Aorta (tissue), 5 donors: ENCODE measurements at regions not wholly inside any gene's neighbourhood (a gene's known extent, or its start where the extent isn't known, plus 50 kb on each side); places are given as distances from the start of the nearest gene placed in this dataset.
A peak's percentile ranks its signal among the peaks of the same experiment; 100 is the strongest.

Experiments
- ATAC-seq: fragments of 200-7000 bp; cut with Tn5 transposase; one replicate; pipeline ENCODE4 v1.9.1; 2022; ENCODE audit warnings: moderate library complexity; ENCODE audit not compliant: low FRiP score
- DNase-seq, 2 donors: peaks; one replicate each; pipeline ENCODE4 v3.0.0-alpha.2; 2020
- H3K27ac ChIP-seq, 2 donors: one replicate each; pipeline ENCODE4 v1.5.1; 2013; ENCODE audit warnings: low read length in 2 of 2, mild to moderate bottlenecking in 2 of 2, moderate library complexity in 2 of 2, control low read depth in 1 of 2, inconsistent platforms in 1 of 2, low read depth in 1 of 2
- H3K27me3 ChIP-seq, 2 donors: one replicate each; pipeline ENCODE4 v1.6.1; 2013; ENCODE audit warnings: control low read depth in 1 of 2, low read length in 1 of 2, mild to moderate bottlenecking in 1 of 2, moderate library complexity in 1 of 2; ENCODE audit not compliant: insufficient read depth in 2 of 2, control insufficient read depth in 1 of 2
- H3K36me3 ChIP-seq, 2 donors: one replicate each; pipeline ENCODE4 v1.6.1; 2013; ENCODE audit warnings: control low read depth in 1 of 2, low read length in 1 of 2, mild to moderate bottlenecking in 1 of 2; ENCODE audit not compliant: insufficient read depth in 2 of 2, control insufficient read depth in 1 of 2
- H3K4me1 ChIP-seq, 2 donors: one replicate each; pipeline ENCODE4 v1.6.1; 2013; ENCODE audit warnings: low read length in 2 of 2, control low read depth in 1 of 2, mild to moderate bottlenecking in 1 of 2, moderate library complexity in 1 of 2; ENCODE audit not compliant: insufficient read depth in 2 of 2, control insufficient read depth in 1 of 2
- H3K4me3 ChIP-seq, 2 donors: one replicate each; pipeline ENCODE4 v1.5.1; 2013; ENCODE audit warnings: low read length in 2 of 2, control low read depth in 1 of 2, mild to moderate bottlenecking in 1 of 2
- H3K9me3 ChIP-seq: one replicate; pipeline ENCODE4 v1.6.1; 2013; ENCODE audit warnings: mild to moderate bottlenecking, low read length; ENCODE audit not compliant: control insufficient read depth
- whole genome bisulfite sequencing, 2 donors: extraction: QIAGEN DNeasy Blood & Tissue Kit; methylation state at CpG; one replicate each; pipeline ENCODE4 v1.1.7; 2013; 5-methylcytosine and 5-hydroxymethylcytosine counted together
- intact Hi-C, 2 donors: fragments of 100-400 bp; cut with DNase I; formaldehyde crosslinking; loops; one replicate each; pipeline versions ENCODE4 v1.14.2 to v1.15.0; 2022
- donor health status: healthy with polysubstance abuse.
- donor health status: Bipolar disorder and iron deficiency.
- donor health status: DM: no; HTN: no; CAD: no.
- donor health status: DM: no; HTN: no; CAD: no.
- donor health status: DM: yes; HTN: yes; CAD: no.

DNA sequence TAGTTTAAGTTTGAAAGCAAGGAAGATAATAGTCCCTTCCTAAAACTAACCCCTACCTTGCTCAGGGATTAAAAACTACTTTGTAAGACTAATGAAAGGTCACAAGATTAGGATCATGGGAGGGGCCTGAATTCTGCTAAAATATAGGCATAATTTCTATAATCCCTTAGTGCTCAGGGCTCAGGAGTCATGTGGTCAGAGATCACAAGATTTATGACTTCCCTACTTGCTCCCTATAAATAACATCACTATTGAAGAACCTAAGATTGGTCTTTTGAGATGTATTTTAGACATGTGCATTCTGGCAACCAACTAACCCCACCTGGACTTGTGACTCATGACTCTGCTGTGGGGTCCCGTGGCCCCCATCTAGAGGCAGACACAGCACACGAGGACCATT is 81.1 kb downstream of the STMND1 start:
- intact Hi-C loops, result no loop called here
- no peak for ATAC-seq

DNA sequence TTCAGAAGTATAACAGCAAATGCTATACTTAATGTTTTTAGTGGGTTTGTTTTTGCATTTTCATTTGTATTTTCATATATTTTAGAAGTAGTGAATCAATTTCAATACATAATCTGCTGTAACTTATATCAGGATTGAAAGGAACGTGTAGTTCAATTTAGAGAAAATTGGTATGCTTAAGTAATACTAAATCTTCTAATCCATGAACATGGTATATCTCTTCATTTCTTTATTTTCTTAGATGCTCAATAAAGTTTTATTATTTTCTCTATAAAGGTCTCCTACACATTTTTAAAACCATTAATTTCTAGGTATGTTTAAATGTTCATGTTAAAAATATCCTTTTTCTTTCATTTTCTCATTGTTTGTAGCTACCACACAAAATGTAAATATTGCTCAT is 85.1 kb downstream of the STMND1 start:
- DNase-seq, result no peak
- 92 to 98% methylated on average over 1 of the region's 1 CpG for WGBS, 2 donors
- no peak for ATAC-seq
- Histone ChIP-seq H3K27ac (no peak overlapping the region), H3K4me1 (no peaks in the 10 kb centered on the region), H3K9me3 (no peaks in the 10 kb centered on the region), H3K4me3 (no peak overlapping the region), H3K36me3 (no peaks in the 10 kb centered on the region), H3K27me3 (no peaks in the 10 kb centered on the region)
- intact Hi-C loops, result no loop called here

More for the DNA sequence above, 81.1 kb downstream of the STMND1 start:
- no peaks in the 10 kb centered on the region for H3K4me1 ChIP-seq
- H3K4me3 ChIP-seq, result no peak overlapping the region
- WGBS, 2 donors, result 79 to 80% methylated on average over 2 of the region's 2 CpGs
- no peak for DNase-seq
- H3K27me3 ChIP-seq, result no peaks in the 10 kb centered on the region
- H3K36me3 ChIP-seq, result no peaks in the 10 kb centered on the region
- no peaks in the 10 kb centered on the region for H3K9me3 ChIP-seq
- H3K27ac ChIP-seq, result no peak overlapping the region

DNA sequence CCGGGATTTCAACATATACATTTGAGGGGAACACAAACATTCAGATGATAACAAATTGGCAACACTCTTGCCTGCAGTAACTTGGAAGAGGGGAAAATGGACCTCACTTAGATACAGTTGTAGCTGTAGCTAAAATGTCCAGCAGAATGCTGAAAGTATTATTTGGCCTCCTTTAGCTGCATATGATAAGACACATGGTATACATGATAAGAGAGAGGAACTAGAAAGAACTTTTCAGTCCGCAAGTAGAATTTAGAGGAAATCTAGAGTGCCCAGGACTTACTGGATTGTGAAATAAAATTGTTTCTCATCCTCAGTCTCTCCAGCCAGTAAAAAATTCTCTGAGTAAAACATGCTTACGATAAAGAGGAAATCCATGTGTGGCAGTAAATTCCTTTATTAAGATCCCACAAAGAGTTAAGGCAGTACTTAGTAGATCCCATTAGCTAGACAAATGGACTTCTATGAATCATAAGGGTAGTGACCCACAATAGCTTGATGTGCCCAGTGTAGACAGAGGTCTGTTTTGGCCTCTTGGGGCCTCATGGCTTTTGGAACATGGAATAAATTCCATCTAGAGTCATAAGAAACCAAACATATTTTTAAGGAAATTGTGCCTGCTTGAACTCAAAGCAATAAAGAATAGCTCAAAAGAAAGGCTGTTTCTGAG is 87.9 kb upstream of the RBM24 start:
- Histone ChIP-seq H3K4me1 (no peaks in the 10 kb centered on the region), H3K27ac (no peak overlapping the region), H3K36me3 (no peaks in the 10 kb centered on the region), H3K9me3 (no peaks in the 10 kb centered on the region), H3K4me3 (no peak overlapping the region), H3K27me3 (no peaks in the 10 kb centered on the region)
- DNase-seq (no peak), ATAC-seq (no peak)
- intact Hi-C loops, result no loop called here
- 66 to 69% methylated on average over 3 of the region's 3 CpGs for whole genome bisulfite sequencing, 2 donors

DNA sequence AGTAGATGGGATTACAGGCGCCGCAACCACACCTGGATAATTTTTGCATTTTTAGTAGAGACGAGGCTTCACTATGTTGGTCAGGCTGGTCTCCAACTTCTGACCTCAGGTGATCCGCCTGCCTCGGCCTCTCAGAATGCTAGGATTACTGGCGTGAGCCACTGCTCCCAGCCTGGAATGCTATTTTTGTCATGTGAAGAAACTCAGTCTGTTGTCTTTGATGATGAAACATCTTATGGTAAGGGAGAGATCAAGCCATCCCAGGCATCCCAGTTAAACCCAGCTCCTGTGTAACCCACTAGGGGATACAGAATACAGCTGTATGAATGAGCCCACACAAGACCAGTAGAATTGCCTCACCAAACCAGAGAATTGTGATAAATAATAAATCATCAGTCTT is 83.6 kb upstream of the RBM24 start:
- Histone ChIP-seq H3K4me3 (no peak overlapping the region), H3K4me1 (no peaks in the 10 kb centered on the region), H3K9me3 (no peaks in the 10 kb centered on the region), H3K36me3 (no peaks in the 10 kb centered on the region), H3K27me3 (no peaks in the 10 kb centered on the region), H3K27ac (no peak overlapping the region)
- intact Hi-C loops, result no loop called here
- WGBS, 2 donors, result 94 to 97% methylated on average over 6 of the region's 6 CpGs
- DNase-seq (no peak), ATAC-seq (no peak)

DNA sequence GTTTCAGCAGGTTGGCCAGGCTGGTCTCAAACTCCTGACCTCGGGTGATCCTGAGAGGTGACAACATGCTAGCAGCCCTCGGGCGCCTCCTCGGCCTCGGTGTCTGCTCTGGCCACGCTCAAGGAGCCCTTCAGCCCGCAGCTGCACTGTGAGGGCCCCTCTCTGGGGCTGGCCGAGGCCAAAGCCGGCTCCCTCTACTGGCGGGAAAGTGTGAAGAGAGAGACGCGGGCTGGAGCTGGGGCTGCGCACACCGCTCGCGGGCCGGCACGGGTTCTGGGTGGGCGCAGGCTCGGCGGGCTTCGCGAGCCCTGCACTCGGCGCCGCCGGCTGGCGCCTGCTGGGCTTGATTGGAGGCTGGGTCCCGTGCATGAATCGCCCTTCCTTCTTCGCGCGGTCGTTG is 80.8 kb upstream of the RBM24 start:
- DNase-seq, result peak in 1 of 2 donors; percentile 48
- Histone ChIP-seq H3K4me3 (no peak overlapping the region), H3K9me3 (no peaks in the 10 kb centered on the region), H3K36me3 (no peaks in the 10 kb centered on the region), H3K4me1 (no peaks in the 10 kb centered on the region), H3K27ac (no peak overlapping the region), H3K27me3 (no peaks in the 10 kb centered on the region)
- WGBS, 2 donors, result 32 to 33% methylated on average over 34 of the region's 34 CpGs
- no peak for ATAC-seq
- intact Hi-C loops, result no loop called here

DNA sequence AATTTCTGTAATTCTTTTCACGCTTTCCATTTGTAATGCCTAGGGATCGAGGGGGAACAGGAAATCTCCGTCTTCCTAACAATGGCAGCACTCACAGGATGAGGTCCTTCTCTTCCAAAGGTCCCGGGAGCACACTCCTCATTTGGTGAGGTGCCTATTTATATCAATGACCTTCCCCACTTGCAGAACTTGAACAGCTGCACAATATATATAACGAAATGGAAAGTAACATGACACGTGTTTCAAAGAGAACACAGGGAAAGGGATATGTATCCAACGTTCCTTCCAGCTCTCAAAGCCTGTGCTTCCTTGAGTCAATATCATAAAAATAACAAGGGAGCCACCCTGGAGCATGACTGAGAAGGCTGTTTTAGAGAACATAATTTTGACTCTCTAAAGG is 78.6 kb upstream of the RBM24 start:
- H3K36me3 ChIP-seq, result no peaks in the 10 kb centered on the region
- WGBS, 2 donors, result 43 to 47% methylated on average over 7 of the region's 7 CpGs
- DNase-seq, result no peak
- H3K9me3 ChIP-seq, result no peaks in the 10 kb centered on the region
- no peak overlapping the region for H3K27ac ChIP-seq
- no peaks in the 10 kb centered on the region for H3K4me1 ChIP-seq
- no peak for ATAC-seq
- intact Hi-C loops, result no loop called here
- no peaks in the 10 kb centered on the region for H3K27me3 ChIP-seq
- no peak overlapping the region for H3K4me3 ChIP-seq

DNA sequence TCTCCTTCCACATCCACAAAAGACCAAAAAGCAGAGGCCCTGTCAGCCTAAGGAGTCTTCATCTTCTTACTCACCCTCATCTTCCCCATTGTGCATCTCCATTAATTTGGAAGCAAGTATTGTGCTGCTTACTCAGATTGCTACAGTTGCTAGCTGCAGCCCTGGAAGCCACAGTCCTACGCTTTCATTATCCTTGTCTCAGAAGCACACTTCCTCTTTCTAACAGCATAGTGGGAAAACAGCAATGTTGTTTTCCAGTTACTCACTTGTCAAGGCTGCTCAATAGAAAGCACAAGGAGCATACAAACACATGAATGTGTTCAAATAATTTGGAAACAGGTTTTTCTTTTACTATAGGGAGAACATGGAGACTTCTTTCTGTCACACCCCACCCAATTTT is 76.6 kb upstream of the RBM24 start:
- Histone ChIP-seq H3K9me3 (no peaks in the 10 kb centered on the region), H3K27ac (no peak overlapping the region), H3K4me1 (no peaks in the 10 kb centered on the region), H3K27me3 (no peaks in the 10 kb centered on the region), H3K36me3 (no peaks in the 10 kb centered on the region), H3K4me3 (no peak overlapping the region)
- ATAC-seq (no peak), DNase-seq (no peak)
- intact Hi-C loops, result no loop called here
- 96 to 98% methylated on average over 1 of the region's 1 CpG for WGBS, 2 donors

DNA sequence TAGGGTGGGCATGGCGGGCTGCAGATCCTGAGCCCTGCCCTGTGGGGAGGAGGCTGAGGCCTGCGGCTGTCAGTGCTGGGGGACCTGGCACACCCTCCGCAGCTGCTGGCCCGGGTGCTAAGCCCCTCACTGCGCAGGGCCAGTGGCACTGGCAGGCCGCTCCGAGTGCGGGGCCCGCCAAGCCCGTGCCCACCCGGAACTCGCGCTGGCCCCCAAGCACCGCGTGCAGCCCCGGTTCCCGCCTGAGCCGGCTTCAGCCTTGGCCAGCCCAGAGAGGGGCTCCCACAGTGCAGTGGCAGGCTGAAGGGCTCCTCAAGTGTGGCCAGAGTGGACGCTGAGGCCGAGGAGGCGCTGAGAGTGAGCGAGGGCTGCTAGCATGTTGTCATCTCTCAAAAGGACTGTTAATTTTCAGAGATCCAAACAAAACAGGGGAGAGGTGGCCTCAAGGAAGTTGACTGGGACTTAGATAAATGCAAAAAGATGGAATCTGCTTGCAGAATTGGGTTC is 74.5 kb upstream of the RBM24 start:
- Histone ChIP-seq H3K36me3 (no peaks in the 10 kb centered on the region), H3K27ac (no peak overlapping the region), H3K4me1 (no peaks in the 10 kb centered on the region), H3K27me3 (no peaks in the 10 kb centered on the region), H3K9me3 (no peaks in the 10 kb centered on the region), H3K4me3 (no peak overlapping the region)
- DNase-seq, result no peak
- intact Hi-C loops, result no loop called here
- no peak for ATAC-seq
- WGBS, 2 donors, result 96 to 98% methylated on average over 21 to 22 of the region's 22 CpGs

DNA sequence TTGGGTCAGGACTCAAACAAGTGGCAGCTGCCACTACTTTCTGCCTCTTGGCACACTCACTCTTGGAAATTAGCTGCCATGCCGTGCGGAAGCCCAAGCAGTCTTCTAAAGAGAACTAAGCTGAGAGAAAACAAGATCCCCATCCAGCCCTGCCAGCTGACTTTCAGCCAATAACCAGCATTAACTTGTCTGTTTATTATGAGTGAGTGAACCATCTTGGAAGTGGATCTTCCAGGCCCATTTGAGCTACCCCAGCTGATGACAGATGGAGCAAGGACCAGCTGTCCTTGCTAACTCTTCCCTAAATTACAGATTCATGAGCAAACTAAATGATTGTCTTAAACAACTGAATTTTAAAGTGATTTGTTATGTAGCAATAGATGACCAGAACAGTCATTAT is 73.9 kb upstream of the RBM24 start:
- no peak overlapping the region for H3K27ac ChIP-seq
- no peaks in the 10 kb centered on the region for H3K9me3 ChIP-seq
- H3K36me3 ChIP-seq, result no peaks in the 10 kb centered on the region
- WGBS, 2 donors, result 88 to 92% methylated on average over 2 of the region's 2 CpGs
- intact Hi-C loops, result no loop called here
- DNase-seq, result no peak
- H3K4me3 ChIP-seq, result no peak overlapping the region
- ATAC-seq, result no peak
- no peaks in the 10 kb centered on the region for H3K4me1 ChIP-seq
- H3K27me3 ChIP-seq, result no peaks in the 10 kb centered on the region
